ENCODE measurements at regions not wholly inside any gene's neighbourhood (a gene's known extent, or its start where the extent isn't known, plus 50 kb on each side); places are given as distances from the start of the nearest gene placed in this dataset.

- TF ChIP-seq CTCF (IDR thresholded peaks at IDR 0.05; ENCODE audit: low read depth, low read length) (no peak), EZH2phosphoT487 (IDR thresholded peaks at IDR 0.05; ENCODE audit: low read depth) (no peak)
Observed at GRCh38 chr1:191551019-191551418, 607.2 kb upstream of the RGS18 start.
